GM18868 (cell line): ENCODE measurements at regions not wholly inside any gene's neighbourhood (a gene's known extent, or its start where the extent isn't known, plus 50 kb on each side); places are given as distances from the start of the nearest gene placed in this dataset.
"Not testable (repeated sequence)": the region's sequence is repeated elsewhere in the genome, so short reads cannot be mapped to it uniquely, and the experiment has no call there.

Experiments used
- ATAC-seq: cut with Tn5 transposase; IDR thresholded peaks from one replicate; pipeline ENCODE4 v1.9.1; 2021; ENCODE audit warnings: mild to moderate bottlenecking, moderate library complexity; ENCODE audit not compliant: unreplicated experiment

- ATAC-seq, result no peak
Measured at GRCh38 chr7:131038153-131038552, 289.5 kb upstream of the MKLN1 start.

GRCh38 chr7:131039355-131039762 lies 288.3 kb upstream of the MKLN1 start:
- no peak for ATAC-seq

GRCh38 chr7:131039836-131040235 lies 287.8 kb upstream of the MKLN1 start:
- no peak for ATAC-seq

- ATAC-seq, result peak; percentile 54
Measured at GRCh38 chr7:131040467-131040932, 287.2 kb upstream of the MKLN1 start.

GRCh38 chr7:131041012-131041695 lies 286.5 kb upstream of the MKLN1 start:
- ATAC-seq, result not testable (repeated sequence)

- no peak for ATAC-seq
Measured at GRCh38 chr7:131042269-131043160, 285.2 kb upstream of the MKLN1 start.

GRCh38 chr7:131045526-131045925 lies 282.1 kb upstream of the MKLN1 start:
- ATAC-seq, result no peak

GRCh38 chr7:131046246-131046645 lies 281.4 kb upstream of the MKLN1 start:
- ATAC-seq, result no peak

- ATAC-seq, result no peak
Measured at GRCh38 chr7:131047651-131048304, 279.9 kb upstream of the MKLN1 start.

- no peak for ATAC-seq
Measured at GRCh38 chr7:131051304-131051703, 276.4 kb upstream of the MKLN1 start.

- no peak for ATAC-seq
Measured at GRCh38 chr7:131052285-131052904, 275.3 kb upstream of the MKLN1 start.

- no peak for ATAC-seq
Measured at GRCh38 chr7:131056007-131056406, 271.7 kb upstream of the MKLN1 start.

GRCh38 chr7:131057015-131057793 lies 270.5 kb upstream of the MKLN1 start:
- ATAC-seq, result no peak

GRCh38 chr7:131057794-131058070 lies 269.9 kb upstream of the MKLN1 start:
- ATAC-seq, result no peak

- ATAC-seq, result not testable (repeated sequence)
Measured at GRCh38 chr7:131058561-131059288, 269.0 kb upstream of the MKLN1 start.

GRCh38 chr7:131059401-131059800 lies 268.3 kb upstream of the MKLN1 start:
- ATAC-seq, result not testable (repeated sequence)

- no peak for ATAC-seq
Measured at GRCh38 chr7:131061158-131061557, 266.5 kb upstream of the MKLN1 start.

GRCh38 chr7:131061818-131062217 lies 265.9 kb upstream of the MKLN1 start:
- ATAC-seq, result no peak

GRCh38 chr7:131066635-131067034 lies 261.0 kb upstream of the MKLN1 start:
- no peak for ATAC-seq

GRCh38 chr7:131067220-131067619 lies 260.5 kb upstream of the MKLN1 start:
- no peak for ATAC-seq
